Glutamatergic neuron (in vitro differentiated cells): ENCODE measurements at regions not wholly inside any gene's neighbourhood (a gene's known extent, or its start where the extent isn't known, plus 50 kb on each side); places are given as distances from the start of the nearest gene placed in this dataset.
A peak's percentile ranks its signal among the peaks of the same experiment; 100 is the strongest.

Experiments
- DNase-seq: peaks from one replicate; pipeline ENCODE4 v3.0.0; 2022
- H3K27ac Mint-ChIP-seq: one replicate; pipeline ENCODE4 v1.8.0; 2020; ENCODE audit warnings: mild to moderate bottlenecking, mixed read lengths, inconsistent platforms; ENCODE audit not compliant: unreplicated experiment
- H3K27me3 Mint-ChIP-seq: one replicate; pipeline ENCODE4 v1.8.0; 2020; ENCODE audit warnings: mild to moderate bottlenecking, moderate library complexity, mixed read lengths, inconsistent platforms; ENCODE audit not compliant: unreplicated experiment
- H3K36me3 Mint-ChIP-seq: one replicate; pipeline ENCODE4 v1.8.0; 2020; ENCODE audit warnings: mild to moderate bottlenecking, mixed read lengths, inconsistent platforms; ENCODE audit not compliant: unreplicated experiment
- H3K4me1 Mint-ChIP-seq: one replicate; pipeline ENCODE4 v1.8.0; 2020; ENCODE audit warnings: mild to moderate bottlenecking, low read depth, mixed read lengths, inconsistent platforms; ENCODE audit not compliant: unreplicated experiment
- H3K4me3 Mint-ChIP-seq: one replicate; pipeline ENCODE4 v1.8.0; 2020; ENCODE audit warnings: mild to moderate bottlenecking, mixed read lengths, inconsistent platforms; ENCODE audit not compliant: unreplicated experiment
- H3K9me3 Mint-ChIP-seq: one replicate; pipeline ENCODE4 v1.8.0; 2020; ENCODE audit warnings: mild to moderate bottlenecking, moderate library complexity, mixed read lengths, inconsistent platforms; ENCODE audit not compliant: unreplicated experiment
- CTCF ChIP-seq: fragments of 200-600 bp; sonication (generic); IDR thresholded peaks from one replicate; pipeline ENCODE4 v1.5.0; 2021; ENCODE audit not compliant: partially characterized antibody, unreplicated experiment

- Mint-ChIP-seq H3K4me1 (no peaks in the 10 kb centered on the region), H3K36me3 (no peaks in the 10 kb centered on the region), H3K9me3 (no peaks in the 10 kb centered on the region), H3K4me3 (no peak overlapping the region), H3K27ac (no peak overlapping the region), H3K27me3 (no peaks in the 10 kb centered on the region)
- no peak for DNase-seq
- no peak for TF ChIP-seq CTCF
These were observed 75.2 kb upstream of the KIF5B start for GRCh38 chr10:32131388-32131787.

- Mint-ChIP-seq H3K4me1 (no peaks in the 10 kb centered on the region), H3K27ac (no peak overlapping the region), H3K27me3 (no peaks in the 10 kb centered on the region), H3K9me3 (no peaks in the 10 kb centered on the region), H3K36me3 (no peaks in the 10 kb centered on the region), H3K4me3 (no peak overlapping the region)
- no peak for DNase-seq
- TF ChIP-seq CTCF: no peak
These were observed 74.6 kb upstream of the KIF5B start for GRCh38 chr10:32130788-32131187.

DNA sequence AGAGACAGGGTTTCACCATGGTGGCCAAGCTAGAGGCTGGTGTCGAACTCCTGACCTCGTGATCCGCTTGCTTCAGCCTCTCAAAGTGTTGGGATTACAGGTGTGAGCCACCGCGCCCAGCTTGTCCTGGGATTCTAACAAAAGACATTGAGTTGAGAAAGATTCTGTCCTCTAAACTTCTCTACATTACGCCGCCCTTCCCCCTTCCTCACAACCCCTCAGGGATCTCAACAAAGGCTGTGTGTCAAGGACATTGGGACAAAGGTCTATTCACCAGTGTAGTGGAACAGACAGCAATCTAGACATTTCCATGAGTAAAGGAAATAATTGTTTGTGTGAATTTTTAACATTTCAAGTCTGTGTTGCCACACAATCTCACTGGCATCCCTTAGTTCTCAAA, 68.8 kb upstream of the KIF5B start:
- peak overlapping the region; percentile 13 for H3K27ac Mint-ChIP-seq
- H3K27me3 Mint-ChIP-seq: no peaks in the 10 kb centered on the region
- peaks cover 3% of the 10 kb centered on the region for H3K4me1 Mint-ChIP-seq
- DNase-seq: no peak
- H3K4me3 Mint-ChIP-seq: no peak overlapping the region
- TF ChIP-seq CTCF: no peak
- no peaks in the 10 kb centered on the region for H3K36me3 Mint-ChIP-seq
- H3K9me3 Mint-ChIP-seq: peaks cover 8% of the 10 kb centered on the region

- Mint-ChIP-seq H3K27ac (peak overlapping the region; percentile 85), H3K4me1 (peaks cover 3% of the 10 kb centered on the region), H3K9me3 (peaks cover 8% of the 10 kb centered on the region), H3K27me3 (no peaks in the 10 kb centered on the region), H3K36me3 (no peaks in the 10 kb centered on the region), H3K4me3 (no peak overlapping the region)
- peak; percentile 77 for DNase-seq
- TF ChIP-seq CTCF: no peak
These were observed 66.8 kb upstream of the KIF5B start for GRCh38 chr10:32123021-32123420.

DNA sequence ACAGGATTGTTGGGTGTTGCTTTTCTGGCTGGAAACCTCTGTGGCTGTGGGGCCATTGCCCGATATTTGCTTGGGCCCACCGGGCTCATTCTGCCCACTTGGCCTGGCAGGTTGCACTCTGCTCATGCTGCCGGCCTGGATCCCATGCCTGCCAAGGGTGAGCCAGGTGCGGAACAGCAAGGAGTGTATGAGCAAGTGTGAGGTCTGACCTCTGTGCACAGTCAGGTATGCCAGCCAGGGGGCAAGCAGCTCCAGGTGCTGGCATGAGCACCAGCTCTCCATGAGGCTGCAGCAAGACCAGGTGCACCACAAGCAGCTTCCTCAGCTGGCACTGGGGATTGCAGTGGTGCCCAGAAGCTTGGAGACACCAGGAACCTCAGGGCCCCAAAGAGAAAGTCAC, 65.4 kb upstream of the KIF5B start:
- Mint-ChIP-seq H3K4me3 (no peak overlapping the region), H3K27ac (no peak overlapping the region), H3K27me3 (no peaks in the 10 kb centered on the region), H3K9me3 (peaks cover 8% of the 10 kb centered on the region), H3K36me3 (no peaks in the 10 kb centered on the region), H3K4me1 (peaks cover 3% of the 10 kb centered on the region)
- no peak for DNase-seq
- TF ChIP-seq CTCF: no peak
